Vagina (tissue), 2 donors: ENCODE measurements at regions not wholly inside any gene's neighbourhood (a gene's known extent, or its start where the extent isn't known, plus 50 kb on each side); places are given as distances from the start of the nearest gene placed in this dataset.
"Not testable (repeated sequence)": the region's sequence is repeated elsewhere in the genome, so short reads cannot be mapped to it uniquely, and the experiment has no call there.

Experiments
- CTCF ChIP-seq, 3 experiments: fragments of 450-650 bp in 2 of 3; fragments of 200-600 bp in 1 of 3; sonication (generic) in 1 of 3; IDR thresholded peaks; one replicate each; pipeline ENCODE4 v1.5.1; 2017 to 2019; ENCODE audit warnings: antibody characterized with exemption in 3 of 3, mild to moderate bottlenecking in 2 of 3, moderate library complexity in 2 of 3
- POLR2A ChIP-seq, 2 donors: fragments of 450-650 bp; IDR thresholded peaks; one replicate each; pipeline ENCODE4 v1.6.1; 2017; ENCODE audit warnings: antibody characterized with exemption in 2 of 2, mild to moderate bottlenecking in 2 of 2, moderate library complexity in 2 of 2
- POLR2AphosphoS5 ChIP-seq, 2 donors: sonication (generic); formaldehyde crosslinking; IDR thresholded peaks; one replicate each; pipeline ENCODE4 v1.9.0; 2017; ENCODE audit warnings: antibody characterized with exemption in 2 of 2, mild to moderate bottlenecking in 2 of 2, low read depth in 1 of 2; ENCODE audit not compliant: insufficient read depth in 1 of 2

- not testable (repeated sequence) for TF ChIP-seq CTCF (IDR thresholded peaks at IDR 0.05); POLR2A (IDR thresholded peaks at IDR 0.05); POLR2AphosphoS5 (IDR thresholded peaks at IDR 0.05; ENCODE audit: insufficient read depth in 1 of 2, low read depth in 1 of 2)
Observed at GRCh38 chr9:24135072-24135471, 309.0 kb upstream of the ELAVL2 start.
